Lower leg skin (tissue), 4 donors: ENCODE measurements at regions not wholly inside any gene's neighbourhood (a gene's known extent, or its start where the extent isn't known, plus 50 kb on each side); places are given as distances from the start of the nearest gene placed in this dataset.

Experiments
- DNase-seq, 2 donors: peaks; one replicate each; pipeline ENCODE4 v3.0.0-alpha.2; 2019; ENCODE audit warnings: low spot score in 2 of 2
- H3K4me3 ChIP-seq: fragments of 200-600 bp; sonication (generic); 2 replicates; pipeline ENCODE4 v1.5.1; 2017; ENCODE audit warnings: mild to moderate bottlenecking, low read depth; ENCODE audit not compliant: poor library complexity, severe bottlenecking
- POLR2A ChIP-seq, 2 donors: fragments of 450-650 bp; IDR thresholded peaks; one replicate each; pipeline ENCODE4 v1.6.1; 2016 to 2017; ENCODE audit warnings: antibody characterized with exemption in 2 of 2, mild to moderate bottlenecking in 1 of 2, moderate library complexity in 1 of 2
- whole genome bisulfite sequencing, 2 donors: methylation state at CpG; one replicate each; pipeline ENCODE4 v1.1.5; 2018; 5-methylcytosine and 5-hydroxymethylcytosine counted together
- intact Hi-C: fragments of 100-400 bp; cut with DNase I; formaldehyde crosslinking; loops from one replicate; pipeline ENCODE4 v1.15.0; 2023; ENCODE audit warnings: low total_unique reads
- TF ChIP-seq, protein P1 (sequence below), 3 donors: fragments of 450-650 bp; IDR thresholded peaks; one replicate each; pipeline ENCODE4 v1.5.1; 2016; ENCODE audit warnings: antibody characterized with exemption in 3 of 3, mild to moderate bottlenecking in 3 of 3, moderate library complexity in 2 of 3

DNA sequence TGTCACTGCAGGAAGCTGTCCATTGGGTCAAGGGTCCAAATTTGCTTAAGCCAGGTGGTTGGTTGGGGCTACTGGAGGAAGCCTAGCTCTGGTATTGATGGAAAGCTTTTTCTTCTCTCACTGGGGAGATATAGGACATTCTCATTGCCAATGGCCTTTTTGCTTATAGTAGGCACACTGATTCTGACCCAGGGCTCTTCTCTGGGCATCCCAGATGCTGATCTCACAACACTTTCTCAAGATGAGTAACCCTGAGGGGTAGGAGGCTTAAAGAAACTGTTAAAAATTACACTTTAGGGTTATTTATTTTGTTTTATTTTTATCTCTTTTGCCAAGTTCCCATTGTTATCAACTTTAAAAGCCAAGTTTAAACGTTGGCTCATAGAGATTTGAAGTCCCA lies 337.8 kb downstream of the LRRC3B start:
- TF ChIP-seq, protein P1, sequence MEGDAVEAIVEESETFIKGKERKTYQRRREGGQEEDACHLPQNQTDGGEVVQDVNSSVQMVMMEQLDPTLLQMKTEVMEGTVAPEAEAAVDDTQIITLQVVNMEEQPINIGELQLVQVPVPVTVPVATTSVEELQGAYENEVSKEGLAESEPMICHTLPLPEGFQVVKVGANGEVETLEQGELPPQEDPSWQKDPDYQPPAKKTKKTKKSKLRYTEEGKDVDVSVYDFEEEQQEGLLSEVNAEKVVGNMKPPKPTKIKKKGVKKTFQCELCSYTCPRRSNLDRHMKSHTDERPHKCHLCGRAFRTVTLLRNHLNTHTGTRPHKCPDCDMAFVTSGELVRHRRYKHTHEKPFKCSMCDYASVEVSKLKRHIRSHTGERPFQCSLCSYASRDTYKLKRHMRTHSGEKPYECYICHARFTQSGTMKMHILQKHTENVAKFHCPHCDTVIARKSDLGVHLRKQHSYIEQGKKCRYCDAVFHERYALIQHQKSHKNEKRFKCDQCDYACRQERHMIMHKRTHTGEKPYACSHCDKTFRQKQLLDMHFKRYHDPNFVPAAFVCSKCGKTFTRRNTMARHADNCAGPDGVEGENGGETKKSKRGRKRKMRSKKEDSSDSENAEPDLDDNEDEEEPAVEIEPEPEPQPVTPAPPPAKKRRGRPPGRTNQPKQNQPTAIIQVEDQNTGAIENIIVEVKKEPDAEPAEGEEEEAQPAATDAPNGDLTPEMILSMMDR (IDR thresholded peaks at IDR 0.05) = no peak
- TF ChIP-seq POLR2A (IDR thresholded peaks at IDR 0.05) = no peak
- intact Hi-C loops = no loop called here
- DNase-seq = no peak
- H3K4me3 ChIP-seq = no peak overlapping the region
- WGBS, 2 donors = 43 to 55% methylated on average over 1 of the region's 1 CpG

DNA sequence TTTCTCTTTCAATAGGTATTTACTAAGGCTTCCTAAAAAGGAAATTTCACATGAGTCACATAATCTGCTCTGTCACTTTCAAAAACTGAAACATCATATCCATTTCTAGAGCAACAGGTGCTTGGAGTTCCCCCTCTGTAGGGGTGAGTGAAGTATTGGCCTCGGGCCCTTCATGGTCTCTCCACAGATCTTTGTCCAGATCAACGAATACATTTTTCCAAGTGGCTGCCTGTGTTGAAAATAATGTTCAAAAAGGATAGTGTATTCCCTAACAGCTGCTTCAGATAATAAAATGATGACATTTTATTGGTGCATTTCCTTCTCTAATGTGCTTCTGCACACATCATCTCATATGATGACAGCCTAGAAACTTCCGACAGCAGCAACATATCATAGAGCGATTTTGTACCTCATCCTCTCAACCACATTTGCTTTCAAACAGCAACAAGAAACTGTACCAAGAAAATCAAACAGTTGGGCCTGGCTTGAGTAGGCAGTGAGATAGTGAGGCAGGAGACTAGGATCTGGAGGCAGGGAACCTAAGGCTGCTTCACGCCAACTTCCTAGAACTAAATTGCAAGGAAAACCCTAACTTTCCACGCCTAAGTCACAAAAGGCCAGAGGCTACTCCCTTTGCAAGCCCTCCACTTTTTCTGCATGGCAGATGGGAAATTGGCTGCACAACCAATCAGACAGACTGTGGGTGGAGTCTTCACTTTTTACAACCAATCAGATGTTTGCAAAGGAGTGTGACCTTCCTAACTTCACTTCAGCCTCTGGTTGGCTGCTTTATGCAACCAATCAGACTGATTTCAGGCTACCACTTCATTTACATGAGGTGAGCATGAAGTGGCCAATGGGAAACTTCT lies 340.2 kb downstream of the LRRC3B start:
- intact Hi-C loops = no loop called here
- WGBS, 2 donors = 63 to 67% methylated on average over 6 of the region's 6 CpGs
- no peak for TF ChIP-seq POLR2A (IDR thresholded peaks at IDR 0.05)
- TF ChIP-seq, protein P1 (IDR thresholded peaks at IDR 0.05) = no peak
- no peak overlapping the region for H3K4me3 ChIP-seq
- DNase-seq = no peak

DNA sequence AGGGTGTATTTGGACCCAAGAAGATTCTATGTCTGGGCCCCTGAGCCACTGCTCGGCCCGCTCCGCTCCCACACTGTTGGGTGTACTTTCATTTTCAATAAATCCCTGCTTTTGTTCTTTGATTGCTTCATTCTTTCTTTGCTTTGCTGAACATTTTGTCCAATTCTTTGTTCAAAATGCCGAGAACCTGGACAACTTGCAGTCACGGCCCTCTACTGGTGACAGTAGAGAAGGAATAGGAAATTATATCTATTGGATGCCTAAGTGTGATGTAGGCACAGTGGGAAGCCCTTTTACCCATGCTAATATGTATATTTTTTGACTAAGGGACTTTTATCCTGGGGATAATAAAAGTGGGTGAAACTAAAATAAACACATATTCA lies 340.8 kb downstream of the LRRC3B start:
- no peak overlapping the region for H3K4me3 ChIP-seq
- TF ChIP-seq, protein P1 (IDR thresholded peaks at IDR 0.05) = no peak
- TF ChIP-seq POLR2A (IDR thresholded peaks at IDR 0.05) = no peak
- intact Hi-C loops = no loop called here
- no peak for DNase-seq
- 81 to 93% methylated on average over 5 of the region's 5 CpGs for WGBS, 2 donors

DNA sequence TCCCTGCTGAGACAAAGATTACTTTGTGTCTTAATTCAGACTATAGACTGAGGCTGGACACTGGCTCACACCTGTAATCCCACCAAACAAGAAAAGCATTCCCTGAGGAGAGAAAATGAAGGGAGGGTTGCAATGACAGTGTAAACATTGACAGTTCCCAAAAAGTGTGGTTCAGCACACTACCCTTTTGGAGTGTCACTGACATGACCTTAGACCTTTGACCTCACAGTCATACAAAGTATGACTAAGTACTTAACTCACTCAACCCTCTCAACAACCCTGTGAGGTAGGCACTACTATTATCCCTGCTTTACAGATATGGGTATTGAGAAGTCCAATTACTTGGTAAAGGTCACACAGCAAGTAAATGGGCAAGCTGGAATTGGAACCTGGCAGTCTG lies 341.7 kb downstream of the LRRC3B start:
- no peak overlapping the region for H3K4me3 ChIP-seq
- intact Hi-C loops = no loop called here
- DNase-seq = no peak
- TF ChIP-seq POLR2A (IDR thresholded peaks at IDR 0.05) = no peak
- TF ChIP-seq, protein P1 (IDR thresholded peaks at IDR 0.05) = no peak

DNA sequence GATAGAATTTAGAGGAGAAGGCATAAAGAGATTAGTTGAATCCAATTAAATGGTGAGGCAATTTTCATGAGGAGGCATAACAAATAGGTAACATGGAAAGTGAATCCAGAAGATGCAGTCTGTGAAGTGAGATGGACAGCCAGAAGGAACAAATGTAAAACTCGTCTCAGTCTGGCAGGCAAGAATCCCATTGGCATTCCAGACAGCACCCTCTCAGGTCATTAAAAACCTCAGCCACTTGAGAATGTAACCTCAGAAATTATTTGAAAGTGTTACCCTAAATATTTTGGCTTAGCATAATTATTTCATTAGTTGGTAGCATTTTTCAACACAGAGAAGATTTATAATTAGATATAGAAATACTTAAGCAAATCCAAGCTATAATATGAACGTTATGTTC lies 342.3 kb downstream of the LRRC3B start:
- intact Hi-C loops = no loop called here
- WGBS, 2 donors = 57 to 60% methylated on average over 2 of the region's 2 CpGs
- DNase-seq = no peak
- TF ChIP-seq, protein P1 (IDR thresholded peaks at IDR 0.05) = no peak
- no peak for TF ChIP-seq POLR2A (IDR thresholded peaks at IDR 0.05)
- H3K4me3 ChIP-seq = no peak overlapping the region

DNA sequence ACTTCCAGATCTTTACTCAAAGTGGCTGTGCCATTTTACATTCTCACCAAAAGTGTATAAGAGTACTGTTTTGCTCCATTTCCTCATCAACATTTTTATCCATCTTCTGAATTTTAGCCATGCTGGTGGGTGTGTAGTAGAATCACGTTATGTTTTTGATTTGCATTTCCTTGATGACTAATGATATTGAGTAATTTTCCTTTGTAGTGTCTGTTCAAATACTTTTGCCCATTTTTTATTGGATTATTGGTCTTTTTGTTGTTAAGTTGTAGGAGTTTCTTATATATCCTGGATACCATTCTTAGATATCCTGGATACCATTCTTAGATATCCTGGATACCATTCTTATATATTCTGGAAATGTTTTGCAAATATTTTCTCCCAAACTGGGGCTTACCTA lies 344.9 kb downstream of the LRRC3B start:
- intact Hi-C loops = no loop called here
- H3K4me3 ChIP-seq = no peak overlapping the region
- no peak for DNase-seq
- TF ChIP-seq, protein P1 (IDR thresholded peaks at IDR 0.05) = no peak
- TF ChIP-seq POLR2A (IDR thresholded peaks at IDR 0.05) = no peak
- 14 to 17% methylated on average over 1 of the region's 1 CpG for WGBS, 2 donors
